Inflammatory macrophage treated with lipopolysaccharide for 1 hour (primary cell): ENCODE measurements at regions not wholly inside any gene's neighbourhood (a gene's known extent, or its start where the extent isn't known, plus 50 kb on each side); places are given as distances from the start of the nearest gene placed in this dataset.

Experiments used
- DNase-seq, 2 donors: peaks; one replicate each; pipeline ENCODE4 v3.0.0-alpha.2; 2020 to 2022

DNA sequence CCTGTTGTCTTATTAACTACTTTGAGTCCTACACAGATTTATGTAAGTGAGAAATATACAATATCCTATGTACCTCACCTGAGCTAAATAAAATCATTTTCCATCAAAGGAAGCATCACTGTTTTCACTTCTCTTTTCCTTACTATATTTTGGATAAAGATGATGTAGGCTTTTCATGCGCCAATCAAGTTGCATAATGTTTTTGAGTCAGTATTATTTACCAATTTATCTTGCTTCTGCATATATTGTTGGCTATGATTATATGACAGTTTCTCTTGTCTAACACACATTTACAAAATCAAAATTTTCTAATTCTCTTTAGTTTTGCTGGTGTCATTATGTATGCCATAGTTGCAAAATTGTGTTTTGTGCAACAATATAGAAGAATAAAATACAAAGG is 67.9 kb upstream of the FRY start:
- peak; percentile 57 to 65 for DNase-seq

DNA sequence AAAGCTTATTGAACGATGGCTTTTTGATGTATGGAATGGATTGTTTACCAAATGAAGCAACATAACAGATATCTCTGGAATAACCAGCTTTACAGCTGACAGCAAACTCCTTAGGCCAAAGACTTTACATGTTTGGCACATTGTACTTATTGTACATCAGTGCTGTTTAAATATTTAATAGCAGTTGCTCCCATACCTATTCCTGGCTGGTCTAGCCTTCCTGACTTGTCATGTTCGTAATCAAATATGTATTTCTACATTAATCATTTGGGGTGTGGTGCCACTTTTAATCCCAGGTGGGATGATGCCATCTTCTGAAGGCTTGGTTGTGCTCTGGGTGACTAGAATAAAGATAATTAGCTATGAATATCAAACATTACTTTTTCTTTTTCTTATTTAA is 67.4 kb upstream of the FRY start:
- DNase-seq, result no peak

DNA sequence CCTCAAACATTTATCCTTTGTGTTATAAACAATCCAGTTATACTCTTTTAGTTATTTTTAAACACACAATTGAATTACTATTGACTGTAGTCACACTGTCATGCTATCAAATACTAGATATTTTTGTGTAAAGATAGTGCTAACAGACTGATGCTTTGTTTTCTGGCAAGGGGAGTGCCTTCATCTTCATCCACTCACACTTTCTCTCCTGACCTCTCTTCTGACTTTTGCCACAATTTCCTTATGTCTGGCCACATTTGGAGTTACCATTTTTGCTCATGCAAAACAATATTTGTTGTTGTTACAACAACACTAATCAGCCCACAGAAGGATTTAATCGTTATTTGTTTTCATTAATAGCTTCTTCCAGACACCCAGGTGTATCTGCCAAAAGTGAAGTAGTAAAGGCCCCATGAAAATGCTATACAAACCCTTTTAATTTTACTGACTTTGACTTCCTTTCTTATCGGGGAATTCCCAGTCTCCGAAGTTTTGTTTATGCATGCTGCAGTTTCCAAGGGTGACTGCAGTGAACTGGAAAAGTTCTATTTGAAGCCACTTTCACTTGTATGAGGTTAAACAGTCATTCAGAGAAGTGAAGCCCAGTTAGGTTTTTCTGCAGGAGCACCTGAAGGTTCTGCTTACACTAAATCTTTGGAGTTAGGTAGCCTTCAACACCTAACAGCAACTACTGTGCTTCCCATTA is 66.1 kb upstream of the FRY start:
- DNase-seq, result peak in 1 of 2 donors; percentile 54

DNA sequence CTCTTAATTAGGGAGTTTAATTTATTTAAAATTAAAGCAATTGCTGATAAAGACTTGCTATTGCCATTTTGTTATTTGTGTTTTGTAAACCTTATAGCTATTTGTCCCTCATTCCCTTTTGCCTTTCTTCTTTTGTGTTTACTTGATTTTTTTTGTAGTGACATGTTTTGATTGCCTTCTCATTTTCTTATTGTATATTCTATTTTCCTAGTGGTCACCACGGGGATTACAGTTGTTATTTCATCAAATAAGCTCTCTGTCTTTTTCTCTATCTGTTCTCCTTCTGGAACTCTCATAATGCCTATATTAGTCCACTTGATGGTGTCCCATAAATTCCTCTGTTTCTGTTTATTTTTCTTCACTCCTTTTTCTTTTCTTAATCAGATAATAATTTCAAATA is 64.4 kb upstream of the FRY start:
- DNase-seq, result no peak

DNA sequence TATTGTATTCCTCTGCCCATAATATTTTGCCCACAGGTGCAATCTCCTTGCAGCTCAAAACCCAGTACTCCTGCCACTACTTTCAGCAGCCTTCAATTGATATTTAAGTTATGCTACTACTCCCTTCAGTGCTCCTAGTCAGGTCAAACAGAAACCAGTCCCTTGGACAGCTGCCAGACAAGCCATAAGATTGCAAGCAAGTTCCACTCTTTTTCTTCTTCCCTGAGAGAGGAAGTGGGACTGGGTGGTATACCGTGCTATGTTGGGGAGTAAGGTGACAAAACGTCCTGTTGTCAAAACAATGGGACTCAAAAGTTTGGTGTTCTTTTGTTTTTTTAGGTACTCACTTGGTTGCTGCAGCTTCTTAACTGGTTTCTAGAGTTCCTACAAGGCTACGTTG is 63.1 kb upstream of the FRY start:
- peak; percentile 51 to 59 for DNase-seq

DNA sequence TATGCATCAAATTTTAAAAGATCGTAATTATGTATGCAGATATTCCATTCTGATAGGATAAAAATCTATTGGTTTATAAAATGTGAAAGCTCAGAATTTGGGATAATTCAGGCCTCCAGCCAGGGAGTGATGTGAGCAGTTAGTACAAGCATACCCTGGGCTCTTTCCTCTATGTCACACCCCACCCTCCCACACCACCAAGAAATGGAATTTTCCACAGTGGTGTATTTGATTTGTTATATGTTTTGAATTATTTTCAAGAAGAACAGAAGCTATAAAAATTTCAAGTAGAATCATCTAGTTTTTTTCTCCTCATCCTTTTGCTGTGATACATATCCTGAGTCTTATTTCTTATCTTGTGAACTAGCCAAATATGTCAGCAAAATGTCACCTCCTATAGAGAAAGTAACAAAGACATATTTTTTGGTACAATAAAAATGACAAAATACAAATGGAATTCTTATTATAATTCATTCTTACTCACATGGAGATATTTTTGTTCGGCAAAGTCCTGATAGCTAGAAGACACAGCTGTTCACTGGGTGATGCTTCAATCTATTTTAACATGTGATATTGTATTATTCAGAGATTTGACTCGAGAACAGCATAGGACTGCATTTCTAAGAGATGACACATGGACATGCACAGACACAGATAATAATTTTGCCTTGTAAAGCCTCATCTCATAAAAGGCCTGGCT is 61.2 kb upstream of the FRY start:
- DNase-seq, result no peak

DNA sequence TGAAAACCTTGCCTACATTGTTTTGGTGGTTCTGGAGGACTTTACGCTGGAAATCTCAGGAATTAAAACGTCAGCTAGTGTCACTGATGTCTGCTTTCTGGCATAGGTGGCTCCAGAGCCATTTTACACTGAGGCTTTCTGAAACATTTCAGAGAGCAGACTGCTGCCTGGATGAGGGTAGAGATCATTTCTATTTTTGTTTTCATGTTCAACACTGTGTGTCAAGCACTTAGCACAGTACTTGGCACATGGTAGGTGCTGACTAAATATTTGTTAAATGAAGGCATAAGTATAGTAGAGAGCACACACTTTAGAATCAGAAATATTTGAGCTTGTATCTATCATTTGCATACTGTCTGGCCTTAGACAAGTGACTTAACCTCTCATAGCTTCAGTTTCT is 59.1 kb upstream of the FRY start:
- no peak for DNase-seq

DNA sequence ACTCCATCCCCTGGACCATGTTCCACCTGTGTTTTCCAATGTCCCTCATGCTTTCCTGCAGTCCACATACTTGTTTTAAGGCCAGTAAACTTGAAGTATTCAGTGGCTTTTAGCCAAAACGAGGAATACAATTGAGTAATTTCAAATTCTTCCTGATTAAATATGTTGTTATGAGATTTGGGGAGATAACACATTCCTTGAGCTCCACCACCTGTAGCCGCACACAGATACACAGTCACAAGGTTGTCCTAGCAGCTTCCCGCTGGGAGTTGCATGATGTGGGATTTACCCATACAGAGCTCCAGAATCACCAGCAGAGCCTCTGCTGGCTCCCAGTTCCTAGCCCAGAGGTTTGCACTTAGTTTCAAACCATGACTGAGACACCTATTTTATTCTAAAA is 53.6 kb upstream of the FRY start:
- DNase-seq, result no peak

DNA sequence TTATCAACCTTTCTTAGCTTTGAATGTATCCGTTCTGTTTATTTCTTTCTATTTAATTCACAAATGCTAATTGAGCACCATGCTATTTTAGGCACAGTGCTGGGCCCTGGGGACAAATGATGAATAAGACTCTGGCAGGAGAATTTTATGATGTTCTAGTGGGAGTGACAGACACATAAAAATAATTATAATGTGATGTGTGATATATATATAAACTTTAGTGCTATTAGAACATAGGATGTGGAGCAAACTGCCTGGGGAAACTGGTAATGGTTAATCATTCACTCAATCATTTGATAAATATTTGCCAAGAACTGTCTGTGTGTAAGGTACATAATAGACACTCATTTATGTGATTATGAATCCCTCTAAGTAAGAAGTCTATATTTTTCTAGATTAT is 50.7 kb upstream of the FRY start:
- DNase-seq, result no peak
